ENCODE measurements at regions not wholly inside any gene's neighbourhood (a gene's known extent, or its start where the extent isn't known, plus 50 kb on each side); places are given as distances from the start of the nearest gene placed in this dataset.

DNA sequence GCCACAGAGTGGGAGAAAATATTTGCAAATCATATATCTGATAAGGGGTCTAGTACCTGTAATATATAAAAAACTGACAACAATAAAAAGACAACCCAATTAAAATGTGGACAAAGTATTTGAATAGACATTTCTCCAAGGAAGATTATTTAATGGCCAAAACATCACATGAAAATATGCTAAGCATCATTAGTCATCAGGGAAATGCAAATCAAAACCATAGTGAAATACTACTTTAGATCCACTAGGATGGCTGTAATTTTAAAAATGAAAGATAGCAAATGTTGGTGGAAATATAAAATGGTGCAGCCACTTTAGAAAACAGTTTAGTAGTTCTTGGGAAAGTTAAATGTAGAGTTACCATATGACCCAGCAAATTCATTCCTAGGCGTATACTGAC lies 118.7 kb upstream of the KIF26B start:
- no peak for FAIRE-seq
- H3K9me1 ChIP-seq (ENCODE audit: control insufficient read depth, insufficient read depth, low read length) = no peaks in the 10 kb centered on the region
- 100% methylated on average over 1 of the region's 1 CpG for WGBS (ENCODE audit: insufficient coverage, low coverage, missing lambda C conversion rate)
- no peak overlapping the region for H3K4me2 ChIP-seq (ENCODE audit: insufficient read depth, low read length)
- no peaks in the 10 kb centered on the region for H3K36me3 ChIP-seq (ENCODE audit: control insufficient read depth, insufficient read depth, low read length)
- POLR2A ChIA-PET = no interaction called here
- no peak for DNase-seq (ENCODE audit: extremely low read depth in 1 of 4, low spot score in 3 of 4)
- no peaks in the 10 kb centered on the region for H4K20me1 ChIP-seq (replicated peaks; ENCODE audit: control insufficient read depth, insufficient read depth, low read length)
- H3K27me3 ChIP-seq (ENCODE audit: control insufficient read depth in 2 of 2, insufficient read depth in 2 of 2, low read length in 2 of 2) = no peaks in the 10 kb centered on the region
- H3K27ac ChIP-seq (ENCODE audit: extremely low read depth, low read depth, low read length) = no peak overlapping the region
- no peak overlapping the region for H3K9ac ChIP-seq (ENCODE audit: insufficient read depth in 1 of 2, low read depth in 2 of 2, low read length in 2 of 2)
- H3K9me3 ChIP-seq (replicated peaks; ENCODE audit: control insufficient read depth, insufficient read depth, low read depth, low read length) = no peaks in the 10 kb centered on the region
- H3K4me1 ChIP-seq (replicated peaks in 1 of 2; ENCODE audit: control insufficient read depth in 2 of 2, insufficient read depth in 2 of 2, low read length in 2 of 2) = peaks cover 0 to 3% of the 10 kb centered on the region in 2 experiments; a peak in 2 of 5 replicates
- H3K4me3 ChIP-seq = no peak overlapping the region
- ATAC-seq = no peak
- in situ Hi-C loops (cut with MboI) (loop anchor here (25.0 kb wide), 1 partner anchor 424 kb away; no protein-coding TSS in a partner anchor), intact Hi-C loops (cut with micrococcal nuclease) (no loop called here)
- CTCF ChIA-PET (ENCODE audit: low intra/inter-chr PET ratio) = no interaction called here
- BruUV-seq (replicated peaks) = no TSS peak
- TF ChIP-seq ZNF347 (CRISPR knock-in tag; IDR thresholded peaks at IDR 0.05; ENCODE audit: low read depth) = no peak
- no peak for TF ChIP-seq SRSF3 (IDR thresholded peaks at IDR 0.05; ENCODE audit: insufficient read depth, low read length)
- no peak for TF ChIP-seq ESRRB (CRISPR knock-in tag; IDR thresholded peaks at IDR 0.05; ENCODE audit: borderline replicate concordance)
- TF ChIP-seq CREM (IDR thresholded peaks at IDR 0.05; ENCODE audit: low read depth) = no peak
- no peak for TF ChIP-seq ZNF140 (CRISPR knock-in tag; IDR thresholded peaks at IDR 0.05)
- TF ChIP-seq COPS2 (conservative IDR thresholded peaks at IDR 0.05) = no peak
- TF ChIP-seq MXI1 (IDR thresholded peaks at IDR 0.05; ENCODE audit: low read depth, low read length) = no peak
- no peak for TF ChIP-seq DIDO1 (tag; IDR thresholded peaks at IDR 0.05; ENCODE audit: low read depth)
- no peak for TF ChIP-seq PHB (CRISPR knock-in tag; IDR thresholded peaks at IDR 0.05)
- TF ChIP-seq, protein P1, sequence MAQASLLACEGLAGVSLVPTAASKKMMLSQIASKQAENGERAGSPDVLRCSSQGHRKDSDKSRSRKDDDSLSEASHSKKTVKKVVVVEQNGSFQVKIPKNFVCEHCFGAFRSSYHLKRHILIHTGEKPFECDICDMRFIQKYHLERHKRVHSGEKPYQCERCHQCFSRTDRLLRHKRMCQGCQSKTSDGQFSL (CRISPR knock-in tag; IDR thresholded peaks at IDR 0.05) = no peak
- TF ChIP-seq, protein P1 (tag; IDR thresholded peaks at IDR 0.05) = no peak
- TF ChIP-seq ZNF766 (CRISPR knock-in tag; conservative IDR thresholded peaks at IDR 0.05) = no peak
- TF ChIP-seq, protein P2, sequence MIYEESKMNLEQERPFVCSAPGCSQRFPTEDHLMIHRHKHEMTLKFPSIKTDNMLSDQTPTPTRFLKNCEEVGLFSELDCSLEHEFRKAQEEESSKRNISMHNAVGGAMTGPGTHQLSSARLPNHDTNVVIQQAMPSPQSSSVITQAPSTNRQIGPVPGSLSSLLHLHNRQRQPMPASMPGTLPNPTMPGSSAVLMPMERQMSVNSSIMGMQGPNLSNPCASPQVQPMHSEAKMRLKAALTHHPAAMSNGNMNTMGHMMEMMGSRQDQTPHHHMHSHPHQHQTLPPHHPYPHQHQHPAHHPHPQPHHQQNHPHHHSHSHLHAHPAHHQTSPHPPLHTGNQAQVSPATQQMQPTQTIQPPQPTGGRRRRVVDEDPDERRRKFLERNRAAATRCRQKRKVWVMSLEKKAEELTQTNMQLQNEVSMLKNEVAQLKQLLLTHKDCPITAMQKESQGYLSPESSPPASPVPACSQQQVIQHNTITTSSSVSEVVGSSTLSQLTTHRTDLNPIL (CRISPR knock-in tag; IDR thresholded peaks at IDR 0.05) = no peak
- TF ChIP-seq ZNF121 (CRISPR knock-in tag; conservative IDR thresholded peaks at IDR 0.05) = no peak
- no peak for TF ChIP-seq BRD9 (IDR thresholded peaks at IDR 0.05; ENCODE audit: low read depth, partially characterized antibody)
- TF ChIP-seq, protein P3, sequence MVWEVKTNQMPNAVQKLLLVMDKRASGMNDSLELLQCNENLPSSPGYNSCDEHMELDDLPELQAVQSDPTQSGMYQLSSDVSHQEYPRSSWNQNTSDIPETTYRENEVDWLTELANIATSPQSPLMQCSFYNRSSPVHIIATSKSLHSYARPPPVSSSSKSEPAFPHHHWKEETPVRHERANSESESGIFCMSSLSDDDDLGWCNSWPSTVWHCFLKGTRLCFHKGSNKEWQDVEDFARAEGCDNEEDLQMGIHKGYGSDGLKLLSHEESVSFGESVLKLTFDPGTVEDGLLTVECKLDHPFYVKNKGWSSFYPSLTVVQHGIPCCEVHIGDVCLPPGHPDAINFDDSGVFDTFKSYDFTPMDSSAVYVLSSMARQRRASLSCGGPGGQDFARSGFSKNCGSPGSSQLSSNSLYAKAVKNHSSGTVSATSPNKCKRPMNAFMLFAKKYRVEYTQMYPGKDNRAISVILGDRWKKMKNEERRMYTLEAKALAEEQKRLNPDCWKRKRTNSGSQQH (CRISPR knock-in tag; IDR thresholded peaks at IDR 0.05) = no peak
- TF ChIP-seq, protein P4, sequence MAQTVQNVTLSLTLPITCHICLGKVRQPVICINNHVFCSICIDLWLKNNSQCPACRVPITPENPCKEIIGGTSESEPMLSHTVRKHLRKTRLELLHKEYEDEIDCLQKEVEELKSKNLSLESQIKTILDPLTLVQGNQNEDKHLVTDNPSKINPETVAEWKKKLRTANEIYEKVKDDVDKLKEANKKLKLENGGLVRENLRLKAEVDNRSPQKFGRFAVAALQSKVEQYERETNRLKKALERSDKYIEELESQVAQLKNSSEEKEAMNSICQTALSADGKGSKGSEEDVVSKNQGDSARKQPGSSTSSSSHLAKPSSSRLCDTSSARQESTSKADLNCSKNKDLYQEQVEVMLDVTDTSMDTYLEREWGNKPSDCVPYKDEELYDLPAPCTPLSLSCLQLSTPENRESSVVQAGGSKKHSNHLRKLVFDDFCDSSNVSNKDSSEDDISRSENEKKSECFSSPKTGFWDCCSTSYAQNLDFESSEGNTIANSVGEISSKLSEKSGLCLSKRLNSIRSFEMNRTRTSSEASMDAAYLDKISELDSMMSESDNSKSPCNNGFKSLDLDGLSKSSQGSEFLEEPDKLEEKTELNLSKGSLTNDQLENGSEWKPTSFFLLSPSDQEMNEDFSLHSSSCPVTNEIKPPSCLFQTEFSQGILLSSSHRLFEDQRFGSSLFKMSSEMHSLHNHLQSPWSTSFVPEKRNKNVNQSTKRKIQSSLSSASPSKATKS (CRISPR knock-in tag; IDR thresholded peaks at IDR 0.05) = no peak
- TF ChIP-seq ZNF12 (CRISPR knock-in tag; IDR thresholded peaks at IDR 0.05) = no peak
- TF ChIP-seq CTBP1 (IDR thresholded peaks at IDR 0.05; ENCODE audit: borderline replicate concordance) = no peak
- no peak overlapping the region for H2AFZ ChIP-seq (ENCODE audit: low read depth, low read length)
- H3K79me2 ChIP-seq (ENCODE audit: control insufficient read depth, insufficient read depth, low read length) = no peaks in the 10 kb centered on the region

All from K562 (cell line).